Astrocyte (in vitro differentiated cells and primary cell): ENCODE measurements at regions not wholly inside any gene's neighbourhood (a gene's known extent, or its start where the extent isn't known, plus 50 kb on each side); places are given as distances from the start of the nearest gene placed in this dataset.

Experiments used
- DNase-seq: peaks from one replicate; pipeline ENCODE4 v3.0.0-alpha.2; 2010; ENCODE audit warnings: low read depth
- FAIRE-seq: peaks from 2 replicates; lab custom pipeline; 2011; peaks lifted over from hg19 to GRCh38; lab: Jason Lieb, UNC
- H2AFZ ChIP-seq: 2 replicates; pipeline ENCODE4 v1.6.0; 2012; ENCODE audit warnings: low read depth, low read length, inconsistent platforms
- H3K27ac ChIP-seq: 2 replicates; pipeline ENCODE4 v1.5.1; 2011; ENCODE audit warnings: low read depth, low read length, inconsistent platforms
- H3K27me3 ChIP-seq: 2 replicates; pipeline ENCODE4 v1.6.0; 2011; ENCODE audit warnings: low read length, inconsistent platforms; ENCODE audit not compliant: insufficient read depth
- H3K36me3 ChIP-seq: 2 replicates; pipeline ENCODE4 v1.5.1; 2011; ENCODE audit warnings: low read length, inconsistent platforms; ENCODE audit not compliant: insufficient read depth
- H3K4me1 ChIP-seq: 2 replicates; pipeline ENCODE4 v1.5.1; 2011; ENCODE audit warnings: low read length, inconsistent platforms; ENCODE audit not compliant: insufficient read depth
- H3K4me2 ChIP-seq: 2 replicates; pipeline ENCODE4 v1.6.0; 2012; ENCODE audit warnings: low read length, inconsistent platforms
- H3K4me3 ChIP-seq: 2 replicates; pipeline ENCODE4 v1.5.1; 2011; ENCODE audit warnings: low read depth, mild to moderate bottlenecking, low read length, inconsistent platforms; ENCODE audit not compliant: insufficient read depth
- H3K79me2 ChIP-seq: 2 replicates; pipeline ENCODE4 v1.6.0; 2012; ENCODE audit warnings: mild to moderate bottlenecking, low read length, inconsistent platforms; ENCODE audit not compliant: insufficient read depth
- H3K9ac ChIP-seq: 2 replicates; pipeline ENCODE4 v1.6.0; 2012; ENCODE audit warnings: mild to moderate bottlenecking, low read length, inconsistent platforms
- H3K9me3 ChIP-seq: 2 replicates; pipeline ENCODE4 v1.5.1; 2012; ENCODE audit warnings: low read depth, mild to moderate bottlenecking, low read length, inconsistent platforms; ENCODE audit not compliant: insufficient read depth
- H4K20me1 ChIP-seq: 2 replicates; pipeline ENCODE4 v1.6.0; 2012; ENCODE audit warnings: low read length, inconsistent platforms; ENCODE audit not compliant: insufficient read depth
- H3K27ac Mint-ChIP-seq: one replicate; pipeline ENCODE4 v1.8.0; 2021; ENCODE audit warnings: mild to moderate bottlenecking, mixed read lengths; ENCODE audit not compliant: unreplicated experiment
- H3K27me3 Mint-ChIP-seq: one replicate; pipeline ENCODE4 v1.8.0; 2021; ENCODE audit warnings: low read depth, mixed read lengths; ENCODE audit not compliant: unreplicated experiment
- H3K36me3 Mint-ChIP-seq: one replicate; pipeline ENCODE4 v1.8.0; 2021; ENCODE audit warnings: low read depth, mixed read lengths; ENCODE audit not compliant: unreplicated experiment
- H3K4me1 Mint-ChIP-seq: one replicate; pipeline ENCODE4 v1.8.0; 2021; ENCODE audit warnings: low read depth, mixed read lengths; ENCODE audit not compliant: unreplicated experiment
- H3K4me3 Mint-ChIP-seq: one replicate; pipeline ENCODE4 v1.8.0; 2021; ENCODE audit warnings: mild to moderate bottlenecking, moderate library complexity, mixed read lengths; ENCODE audit not compliant: unreplicated experiment
- H3K9me3 Mint-ChIP-seq: one replicate; pipeline ENCODE4 v1.8.0; 2021; ENCODE audit warnings: mild to moderate bottlenecking, mixed read lengths; ENCODE audit not compliant: unreplicated experiment
- CTCF ChIP-seq: IDR thresholded peaks from 2 replicates; pipeline ENCODE4 v1.5.1; 2011; ENCODE audit warnings: low read depth, mild to moderate bottlenecking, inconsistent platforms, low read length, moderate library complexity; ENCODE audit not compliant: insufficient read depth
- EZH2 ChIP-seq: IDR thresholded peaks from 2 replicates; pipeline ENCODE4 v1.6.1; 2012; ENCODE audit warnings: mild to moderate bottlenecking, low read length, inconsistent platforms; ENCODE audit not compliant: insufficient read depth

- no peak overlapping the region for H3K4me2 ChIP-seq
- peaks cover 15% of the 10 kb centered on the region for H3K4me1 Mint-ChIP-seq
- FAIRE-seq (no peak), DNase-seq (peak; percentile 24)
- H3K9ac ChIP-seq, result no peak overlapping the region
- H3K36me3 Mint-ChIP-seq, result no peaks in the 10 kb centered on the region
- H3K27ac ChIP-seq, result no peak overlapping the region
- no peaks in the 10 kb centered on the region for H3K79me2 ChIP-seq
- no peaks in the 10 kb centered on the region for H3K27me3 ChIP-seq
- H3K36me3 ChIP-seq, result no peaks in the 10 kb centered on the region
- H4K20me1 ChIP-seq, result no peaks in the 10 kb centered on the region
- no peaks in the 10 kb centered on the region for H3K9me3 Mint-ChIP-seq
- no peak overlapping the region for H3K4me3 ChIP-seq
- no peak overlapping the region for H3K4me3 Mint-ChIP-seq
- H3K27ac Mint-ChIP-seq, result peak overlapping the region; percentile 26
- TF ChIP-seq EZH2, result no peak
- no peak for TF ChIP-seq CTCF
- no peaks in the 10 kb centered on the region for H3K9me3 ChIP-seq
- no peak overlapping the region for H2AFZ ChIP-seq
- peaks cover 4% of the 10 kb centered on the region for H3K4me1 ChIP-seq
- no peaks in the 10 kb centered on the region for H3K27me3 Mint-ChIP-seq
Measured at GRCh38 chr9:73871636-73872035, 625.5 kb upstream of the RORB start.

- H3K4me1 Mint-ChIP-seq, result peaks cover 15% of the 10 kb centered on the region
- TF ChIP-seq CTCF (no peak), EZH2 (no peak)
- H3K9me3 ChIP-seq, result no peaks in the 10 kb centered on the region
- DNase-seq, result no peak
- no peak overlapping the region for H3K27ac ChIP-seq
- no peaks in the 10 kb centered on the region for H3K27me3 ChIP-seq
- peaks cover 4% of the 10 kb centered on the region for H3K4me1 ChIP-seq
- no peaks in the 10 kb centered on the region for H3K9me3 Mint-ChIP-seq
- H3K4me2 ChIP-seq, result no peak overlapping the region
- H3K4me3 ChIP-seq, result no peak overlapping the region
- H3K4me3 Mint-ChIP-seq, result no peak overlapping the region
- H4K20me1 ChIP-seq, result no peaks in the 10 kb centered on the region
- H3K27me3 Mint-ChIP-seq, result no peaks in the 10 kb centered on the region
- no peak overlapping the region for H3K9ac ChIP-seq
- no peak overlapping the region for H3K27ac Mint-ChIP-seq
- no peaks in the 10 kb centered on the region for H3K36me3 Mint-ChIP-seq
- no peaks in the 10 kb centered on the region for H3K36me3 ChIP-seq
- H2AFZ ChIP-seq, result no peak overlapping the region
- H3K79me2 ChIP-seq, result no peaks in the 10 kb centered on the region
- FAIRE-seq, result no peak
Measured at GRCh38 chr9:73872701-73873100, 624.4 kb upstream of the RORB start.

- Histone ChIP-seq H3K36me3 (no peaks in the 10 kb centered on the region), H3K27me3 (no peaks in the 10 kb centered on the region), H2AFZ (no peak overlapping the region), H3K4me2 (no peak overlapping the region), H3K9ac (no peak overlapping the region), H3K9me3 (no peaks in the 10 kb centered on the region), H4K20me1 (no peaks in the 10 kb centered on the region), H3K4me1 (no peaks in the 10 kb centered on the region), H3K79me2 (no peaks in the 10 kb centered on the region), H3K4me3 (no peak overlapping the region), H3K27ac (no peak overlapping the region)
- no peaks in the 10 kb centered on the region for H3K27me3 Mint-ChIP-seq
- no peaks in the 10 kb centered on the region for H3K9me3 Mint-ChIP-seq
- TF ChIP-seq CTCF (no peak), EZH2 (no peak)
- H3K4me1 Mint-ChIP-seq, result no peaks in the 10 kb centered on the region
- DNase-seq (peak; percentile 52), FAIRE-seq (no peak)
- H3K36me3 Mint-ChIP-seq, result no peaks in the 10 kb centered on the region
- H3K4me3 Mint-ChIP-seq, result no peak overlapping the region
- H3K27ac Mint-ChIP-seq, result no peak overlapping the region
Measured at GRCh38 chr9:73880101-73880500, 617.0 kb upstream of the RORB start.
